Gastroesophageal sphincter (tissue), 4 donors: ENCODE measurements at regions not wholly inside any gene's neighbourhood (a gene's known extent, or its start where the extent isn't known, plus 50 kb on each side); places are given as distances from the start of the nearest gene placed in this dataset.

Experiments used
- ATAC-seq: fragments of 150-250 bp; one replicate; pipeline ENCODE4 v1.9.1; 2016; ENCODE audit warnings: mild to moderate bottlenecking, moderate library complexity
- H3K27ac ChIP-seq, 4 donors: fragments of 200-600 bp; sonication (generic) in 3 of 4; 1 replicate in 3 of 4; 2 replicates in 1 of 4; pipeline ENCODE4 v1.5.1; 2016 to 2019
- H3K27me3 ChIP-seq: fragments of 200-600 bp; sonication (generic); one replicate; pipeline ENCODE4 v1.5.1; 2019
- H3K36me3 ChIP-seq, 2 donors: fragments of 200-600 bp; sonication (generic); one replicate each; pipeline ENCODE4 v1.5.1; 2019; ENCODE audit warnings: control low read depth in 1 of 2
- H3K4me1 ChIP-seq, 3 donors: fragments of 200-600 bp; sonication (generic); 1 replicate in 2 of 3; 2 replicates in 1 of 3; pipeline ENCODE4 v1.5.1; 2016 to 2019; ENCODE audit warnings: control low read depth in 2 of 3
- H3K4me3 ChIP-seq, 2 donors: fragments of 200-600 bp; sonication (generic); one replicate each; pipeline ENCODE4 v1.5.1; 2019; ENCODE audit warnings: mild to moderate bottlenecking in 1 of 2, moderate library complexity in 1 of 2
- H3K9me3 ChIP-seq, 3 donors: fragments of 200-600 bp; sonication (generic); one replicate each; pipeline ENCODE4 v1.5.1; 2017 to 2019; ENCODE audit warnings: control low read depth in 2 of 3
- CTCF ChIP-seq, 4 experiments: fragments of 200-600 bp in 2 of 4; fragments of 450-650 bp in 2 of 4; sonication (generic) in 1 of 4; IDR thresholded peaks; one replicate each; pipeline ENCODE4 v1.5.1; 2017 to 2019; ENCODE audit warnings: antibody characterized with exemption in 4 of 4, mild to moderate bottlenecking in 2 of 4, moderate library complexity in 2 of 4
- EP300 ChIP-seq: sonication (generic); formaldehyde crosslinking; IDR thresholded peaks from one replicate; pipeline ENCODE4 v1.6.1; 2017; ENCODE audit warnings: antibody characterized with exemption, mild to moderate bottlenecking
- POLR2A ChIP-seq, 2 donors: fragments of 450-650 bp; IDR thresholded peaks; one replicate each; pipeline ENCODE4 v1.6.1; 2017; ENCODE audit warnings: antibody characterized with exemption in 2 of 2, mild to moderate bottlenecking in 2 of 2, moderate library complexity in 1 of 2
- POLR2AphosphoS5 ChIP-seq: sonication (generic); formaldehyde crosslinking; IDR thresholded peaks from one replicate; pipeline ENCODE4 v1.6.1; 2017; ENCODE audit warnings: antibody characterized with exemption
- WGBS, 2 donors: methylation state at CpG; one replicate each; pipeline ENCODE4 v1.1.5; 2018; ENCODE audit warnings: low coverage in 1 of 2; 5-methylcytosine and 5-hydroxymethylcytosine counted together

GRCh38 chr22:49078076-49078710 lies 749.5 kb downstream of the BRD1 start:
- 50% methylated on average over 1 of the region's 26 CpGs; no CpG with 5 or more reads in 1 of the 2 donors for WGBS, 2 donors
- TF ChIP-seq POLR2AphosphoS5 (no peak), EP300 (no peak), POLR2A (IDR thresholded peaks at IDR 0.05) (no peak), CTCF (IDR thresholded peaks at IDR 0.05) (no peak)

GRCh38 chr22:49077586-49077985 lies 750.1 kb downstream of the BRD1 start:
- peaks cover 54% of the 10 kb centered on the region for H3K27me3 ChIP-seq
- WGBS, 2 donors, result 40% methylated on average over 1 of the region's 11 CpGs; no CpG with 5 or more reads in 1 of the 2 donors
- H3K4me1 ChIP-seq, result no peaks in the 10 kb centered on the region
- no peak overlapping the region for H3K27ac ChIP-seq
- ATAC-seq, result no peak
- TF ChIP-seq CTCF (IDR thresholded peaks at IDR 0.05), result no peak
- TF ChIP-seq POLR2A (IDR thresholded peaks at IDR 0.05), result no peak
- no peak for TF ChIP-seq EP300
- no peak for TF ChIP-seq POLR2AphosphoS5
- H3K4me3 ChIP-seq, result no peak overlapping the region
- H3K9me3 ChIP-seq, result no peaks in the 10 kb centered on the region
- no peaks in the 10 kb centered on the region for H3K36me3 ChIP-seq

More at GRCh38 chr22:49078076-49078710, 749.5 kb downstream of the BRD1 start:
- H3K27me3 ChIP-seq, result peaks cover 47% of the 10 kb centered on the region
- H3K9me3 ChIP-seq, result no peaks in the 10 kb centered on the region
- no peak overlapping the region for H3K4me3 ChIP-seq
- no peaks in the 10 kb centered on the region for H3K4me1 ChIP-seq
- ATAC-seq, result no peak
- no peak overlapping the region for H3K27ac ChIP-seq
- H3K36me3 ChIP-seq, result no peaks in the 10 kb centered on the region

- WGBS, 2 donors, result 60% methylated on average over 1 to 2 of the region's 5 CpGs
- no peak for TF ChIP-seq POLR2AphosphoS5
- no peak for TF ChIP-seq EP300
- no peak for TF ChIP-seq POLR2A (IDR thresholded peaks at IDR 0.05)
- no peak for TF ChIP-seq CTCF (IDR thresholded peaks at IDR 0.05)
These were observed 750.7 kb downstream of the BRD1 start for GRCh38 chr22:49077036-49077393.

GRCh38 chr22:49076300-49077035 lies 751.2 kb downstream of the BRD1 start:
- H3K36me3 ChIP-seq, result no peaks in the 10 kb centered on the region
- ATAC-seq, result no peak
- no peak overlapping the region for H3K4me3 ChIP-seq
- peaks cover 63% of the 10 kb centered on the region for H3K27me3 ChIP-seq
- no peaks in the 10 kb centered on the region for H3K9me3 ChIP-seq
- H3K4me1 ChIP-seq, result no peaks in the 10 kb centered on the region
- no peak for TF ChIP-seq POLR2A (IDR thresholded peaks at IDR 0.05)
- no peak for TF ChIP-seq EP300
- no peak for TF ChIP-seq POLR2AphosphoS5
- TF ChIP-seq CTCF (IDR thresholded peaks at IDR 0.05), result no peak
- H3K27ac ChIP-seq, result no peak overlapping the region
- 56 to 82% methylated on average over 8 to 9 of the region's 16 CpGs for WGBS, 2 donors

More at GRCh38 chr22:49077036-49077393, 750.7 kb downstream of the BRD1 start:
- ATAC-seq, result no peak
- Histone ChIP-seq H3K9me3 (no peaks in the 10 kb centered on the region), H3K4me1 (no peaks in the 10 kb centered on the region), H3K27ac (no peak overlapping the region), H3K4me3 (no peak overlapping the region), H3K36me3 (no peaks in the 10 kb centered on the region), H3K27me3 (peaks cover 58% of the 10 kb centered on the region)

- Histone ChIP-seq H3K27me3 (peaks cover 59% of the 10 kb centered on the region), H3K9me3 (no peaks in the 10 kb centered on the region), H3K4me1 (no peaks in the 10 kb centered on the region), H3K36me3 (no peaks in the 10 kb centered on the region), H3K4me3 (no peak overlapping the region), H3K27ac (no peak overlapping the region)
- TF ChIP-seq POLR2A (IDR thresholded peaks at IDR 0.05) (no peak), EP300 (no peak), POLR2AphosphoS5 (no peak), CTCF (IDR thresholded peaks at IDR 0.05) (no peak)
- 67 to 100% methylated on average over 1 to 2 of the region's 5 CpGs for WGBS, 2 donors
- ATAC-seq, result no peak
These were observed 752.5 kb downstream of the BRD1 start for GRCh38 chr22:49075150-49075549.
